HG03378 (cell line): ENCODE measurements at regions not wholly inside any gene's neighbourhood (a gene's known extent, or its start where the extent isn't known, plus 50 kb on each side); places are given as distances from the start of the nearest gene placed in this dataset.
"Not testable (repeated sequence)": the region's sequence is repeated elsewhere in the genome, so short reads cannot be mapped to it uniquely, and the experiment has no call there.

ENCODE experiments used
- ATAC-seq: cut with Tn5 transposase; IDR thresholded peaks from one replicate; pipeline ENCODE4 v1.9.1; 2021; ENCODE audit warnings: mild to moderate bottlenecking, moderate library complexity; ENCODE audit not compliant: unreplicated experiment

DNA sequence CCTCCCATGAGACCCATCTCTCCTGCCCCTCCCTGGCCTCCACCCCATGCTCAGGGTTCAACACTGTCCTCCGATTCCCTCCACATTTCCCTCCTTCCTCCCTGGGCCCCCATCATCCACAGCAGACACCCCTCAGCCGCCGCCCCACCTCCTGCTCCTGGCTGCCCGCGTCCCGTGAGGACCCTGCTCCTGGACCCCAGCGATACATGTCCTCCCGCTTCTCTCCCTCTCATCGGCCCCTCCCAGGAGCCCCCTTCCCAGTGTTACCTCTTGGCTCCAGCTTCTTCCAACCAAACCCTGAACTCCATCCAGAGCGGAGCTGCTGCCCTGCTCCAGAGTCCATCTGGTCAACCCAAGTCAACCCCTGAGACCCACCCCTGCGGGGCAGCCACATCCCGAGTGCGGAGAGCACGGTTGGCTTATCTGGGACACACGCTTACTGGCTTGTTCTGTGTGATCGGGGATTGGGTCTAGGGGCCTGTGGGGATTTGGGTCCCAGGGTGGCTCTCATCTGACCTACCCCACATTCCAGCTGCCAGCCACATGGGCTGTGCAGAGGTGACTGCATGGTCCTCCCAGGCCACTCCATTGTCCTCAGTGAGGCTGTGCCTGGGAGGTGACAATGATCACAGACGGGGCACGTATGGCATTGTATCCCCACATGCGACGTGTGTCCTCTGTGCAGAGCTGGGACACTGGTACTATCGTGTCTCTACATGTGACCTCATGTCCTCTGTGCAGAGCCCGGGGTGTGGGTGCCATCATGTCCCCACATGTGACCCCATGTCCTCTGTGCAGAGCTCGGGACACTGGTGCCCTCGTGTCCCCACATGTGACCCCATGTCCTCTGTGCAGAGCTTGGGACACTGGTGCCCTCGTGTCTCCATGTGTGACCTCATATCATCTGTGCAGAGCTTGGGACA is 333.6 kb downstream of the ADGRD1 start:
- no peak for ATAC-seq

DNA sequence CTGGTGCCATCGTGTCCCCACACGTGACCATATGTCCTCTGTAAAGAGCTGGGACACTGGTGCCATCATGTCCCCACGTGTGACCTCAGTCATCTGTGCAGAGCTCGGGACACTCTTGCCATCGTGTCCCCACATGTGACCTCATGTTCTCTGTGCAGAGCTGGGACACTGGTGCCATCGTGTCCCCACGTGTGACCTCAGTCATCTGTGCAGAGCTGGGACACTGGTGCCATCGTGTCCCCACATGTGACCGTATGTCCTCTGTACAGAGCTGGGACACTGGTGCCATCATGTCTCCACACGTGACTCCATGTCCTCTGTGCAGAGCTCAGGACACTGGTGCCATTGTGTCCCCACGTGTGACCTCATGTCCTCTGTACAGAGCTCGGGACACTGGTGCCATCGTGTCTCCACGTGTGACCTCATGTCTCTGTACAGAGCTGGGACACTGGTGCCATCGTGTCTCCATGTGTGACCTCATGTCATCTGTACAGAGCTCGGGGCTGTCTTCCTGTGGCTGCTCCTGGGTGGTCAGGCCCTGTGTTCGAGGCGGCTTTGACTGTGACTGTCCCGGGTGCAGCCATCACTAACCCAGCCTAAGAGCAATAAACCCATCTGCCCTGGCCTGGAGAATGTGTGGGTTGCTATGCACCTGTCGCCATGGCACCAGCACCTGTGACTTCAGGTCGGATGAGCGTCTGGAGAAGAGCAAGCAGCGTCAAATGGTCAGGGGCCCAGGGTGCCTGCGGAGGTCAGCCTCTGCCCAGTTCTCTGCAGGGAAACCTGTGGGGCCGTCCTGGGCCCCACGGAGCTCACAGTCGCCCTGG is 334.4 kb downstream of the ADGRD1 start:
- ATAC-seq, result no peak

DNA sequence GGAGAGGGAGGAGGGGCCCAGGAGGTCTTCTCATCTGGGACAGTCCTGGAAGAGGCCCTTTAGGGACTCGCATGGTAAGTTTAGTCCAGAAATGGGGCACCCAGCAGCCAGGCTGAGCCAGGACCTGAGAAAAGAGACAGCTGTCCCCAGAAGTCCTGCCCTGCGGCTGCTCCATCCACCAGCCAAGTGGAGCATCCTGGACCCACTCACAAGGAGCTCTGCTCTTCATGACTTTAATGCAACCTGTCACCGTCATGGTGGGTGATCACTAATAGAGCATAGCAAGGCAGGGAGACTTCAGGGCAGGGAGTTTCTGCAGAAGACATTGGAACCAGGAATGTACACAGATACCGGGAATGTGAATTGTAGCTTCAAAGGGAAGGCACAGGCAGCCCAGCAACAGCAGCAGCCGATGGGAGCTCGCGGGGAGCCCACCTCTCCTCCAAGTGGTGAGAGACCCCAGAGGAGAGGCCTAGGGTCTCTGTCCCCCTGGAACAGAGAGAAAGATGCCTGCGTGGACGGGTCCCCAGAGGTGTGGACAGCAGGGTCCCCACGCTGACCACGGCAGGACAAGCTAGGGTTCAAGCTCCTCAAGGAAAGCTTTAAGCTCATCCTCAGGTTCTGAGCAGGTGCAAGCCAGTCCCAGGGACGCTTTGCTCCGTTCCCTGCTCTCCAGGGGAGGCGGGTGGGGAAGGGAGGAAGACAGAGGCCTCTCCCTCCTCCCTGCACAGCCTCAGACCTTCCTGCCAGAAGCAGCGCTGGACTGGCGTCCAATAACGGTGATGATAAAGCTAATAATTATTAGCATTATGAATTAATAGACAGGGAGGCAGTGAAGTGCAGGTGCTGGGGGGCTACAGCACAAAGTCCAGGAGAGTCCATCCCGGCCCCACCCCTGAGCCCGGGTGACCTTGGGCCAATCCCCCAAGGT is 335.3 kb downstream of the ADGRD1 start:
- ATAC-seq, result not testable (repeated sequence)

GRCh38 chr12:131289807-131290206 is 336.1 kb downstream of the ADGRD1 start:
- ATAC-seq, result not testable (repeated sequence)

DNA sequence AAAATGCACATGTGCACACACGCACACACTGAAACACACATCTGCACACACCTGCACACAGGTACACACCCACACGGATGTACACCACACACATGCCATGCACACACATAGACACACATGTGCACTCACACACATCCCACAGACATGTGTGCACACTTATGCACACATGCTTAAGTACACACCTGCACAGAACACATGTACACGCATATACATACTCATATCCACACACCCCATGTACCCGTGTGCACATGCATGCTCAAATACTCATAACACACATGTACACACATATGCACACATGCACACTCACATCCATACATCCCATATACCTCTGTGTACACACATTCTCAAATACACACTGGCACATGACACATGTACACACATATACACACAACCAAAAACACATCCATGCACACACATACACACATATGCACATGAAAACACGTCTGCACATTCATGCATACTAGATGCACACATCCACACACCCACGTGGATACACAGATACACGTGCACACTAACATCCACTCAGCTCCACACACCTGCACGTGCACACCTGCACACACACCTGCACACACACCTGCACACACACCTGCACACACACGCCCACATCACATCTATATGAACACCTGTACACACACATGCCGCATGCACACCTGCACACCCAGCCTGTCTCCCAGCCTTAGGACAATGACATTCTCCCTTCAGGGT is 336.7 kb downstream of the ADGRD1 start:
- no peak for ATAC-seq

GRCh38 chr12:131293071-131294015 is 339.6 kb downstream of the ADGRD1 start:
- not testable (repeated sequence) for ATAC-seq

DNA sequence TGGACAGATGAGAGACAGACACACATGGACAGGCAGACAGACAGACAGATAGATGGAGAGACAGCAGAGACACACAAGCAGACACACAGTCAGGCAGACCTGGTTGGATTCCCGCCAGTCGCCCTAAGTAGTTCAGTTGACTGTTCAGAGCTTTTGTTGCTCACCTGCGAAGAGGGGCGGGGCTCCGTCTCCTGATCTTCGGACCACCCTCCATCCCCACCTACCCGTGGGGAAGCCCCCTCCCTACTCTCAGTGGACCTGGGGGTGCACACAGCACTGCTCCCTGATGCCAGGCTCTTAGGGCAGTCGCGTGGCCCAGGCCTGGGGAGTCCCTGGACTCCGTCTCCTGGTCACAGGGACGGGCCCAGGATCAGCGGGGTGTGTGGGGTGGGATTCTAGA is 341.0 kb downstream of the ADGRD1 start:
- not testable (repeated sequence) for ATAC-seq

DNA sequence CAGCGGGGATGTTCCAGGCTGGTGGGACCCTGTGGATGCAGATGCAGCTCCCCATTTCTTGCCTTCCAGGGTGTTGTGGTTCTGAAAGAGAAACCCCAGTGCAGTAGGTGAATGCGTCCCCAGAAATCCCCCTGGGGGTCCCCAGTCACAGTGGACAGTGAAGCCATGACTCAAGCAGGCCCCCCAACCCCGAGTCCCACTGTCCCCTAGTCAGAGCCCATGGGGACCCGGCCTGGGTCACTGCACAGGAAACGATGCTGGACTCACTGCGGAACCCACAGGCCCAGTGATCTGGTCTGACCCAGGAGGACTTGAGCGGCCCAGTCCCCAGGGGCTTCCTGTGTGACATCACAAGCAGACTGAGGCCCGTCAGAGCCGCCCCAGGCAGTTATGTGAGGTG is 341.4 kb downstream of the ADGRD1 start:
- ATAC-seq, result not testable (repeated sequence)

DNA sequence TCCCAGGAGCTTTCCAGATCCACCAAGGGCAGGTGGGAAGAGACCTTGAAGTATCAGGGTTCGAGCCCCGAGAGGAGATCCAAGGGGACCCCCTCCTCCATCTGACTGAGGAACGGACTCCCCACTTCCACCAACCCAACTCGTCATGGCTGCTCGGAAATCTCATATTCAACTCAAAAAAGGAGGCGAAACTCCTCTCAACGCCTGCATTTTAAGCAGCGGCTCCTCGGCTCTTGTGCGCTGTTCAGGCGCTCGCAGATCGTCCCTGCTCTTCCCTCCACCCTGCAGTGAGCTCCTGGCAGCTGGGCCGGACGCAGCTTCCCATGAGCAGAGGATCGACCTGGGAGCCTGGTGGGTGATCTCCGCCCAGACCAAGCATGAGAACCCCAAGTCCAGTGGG is 341.9 kb downstream of the ADGRD1 start:
- not testable (repeated sequence) for ATAC-seq

DNA sequence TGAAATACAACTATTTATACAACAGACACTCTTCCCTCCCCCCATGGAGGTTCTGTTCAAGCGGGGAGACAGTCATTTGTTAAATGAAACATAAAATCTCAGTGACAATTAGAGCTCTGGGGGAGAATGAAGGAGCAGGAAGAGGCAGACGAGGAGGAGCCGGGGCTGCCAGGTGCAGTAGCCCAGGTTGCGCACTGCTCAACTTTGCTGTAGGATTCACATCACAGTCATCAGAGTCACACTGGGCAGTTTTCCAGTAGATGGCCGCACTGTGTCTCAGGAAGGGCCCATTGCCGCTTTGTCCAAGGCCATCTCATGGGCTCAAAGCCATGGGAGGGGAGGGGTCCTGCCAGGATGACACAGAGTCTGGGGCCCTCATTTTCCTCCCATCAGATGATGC is 342.4 kb downstream of the ADGRD1 start:
- ATAC-seq, result not testable (repeated sequence)

GRCh38 chr12:131296651-131297050 is 342.9 kb downstream of the ADGRD1 start:
- ATAC-seq, result not testable (repeated sequence)

GRCh38 chr12:131298526-131299369 is 345.0 kb downstream of the ADGRD1 start:
- not testable (repeated sequence) for ATAC-seq

- ATAC-seq, result not testable (repeated sequence)
Measured at GRCh38 chr12:131299370-131299701, 345.6 kb downstream of the ADGRD1 start.

- not testable (repeated sequence) for ATAC-seq
Measured at GRCh38 chr12:131303576-131303975, 349.9 kb downstream of the ADGRD1 start.

DNA sequence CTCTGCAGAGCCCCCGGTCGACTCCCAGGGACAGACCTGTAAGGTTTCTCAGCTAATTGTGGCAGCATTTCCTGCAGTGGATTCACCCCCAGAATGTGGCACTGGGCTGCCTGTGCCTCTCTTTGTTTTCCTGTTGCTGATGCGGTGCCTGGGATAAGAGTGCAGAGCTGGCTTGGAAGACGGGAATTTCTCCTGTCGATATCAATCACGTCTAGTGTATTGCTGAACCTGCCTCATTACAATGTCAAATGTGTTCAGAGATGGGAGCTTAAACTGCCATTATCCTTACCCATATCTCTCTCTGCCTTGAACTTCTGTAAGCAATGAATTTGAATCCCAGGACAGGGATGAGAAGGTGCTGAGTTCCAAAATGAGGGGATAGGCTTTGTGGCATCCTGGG is 350.9 kb downstream of the ADGRD1 start:
- not testable (repeated sequence) for ATAC-seq

GRCh38 chr12:131309700-131310099 is 356.0 kb downstream of the ADGRD1 start:
- ATAC-seq, result no peak

DNA sequence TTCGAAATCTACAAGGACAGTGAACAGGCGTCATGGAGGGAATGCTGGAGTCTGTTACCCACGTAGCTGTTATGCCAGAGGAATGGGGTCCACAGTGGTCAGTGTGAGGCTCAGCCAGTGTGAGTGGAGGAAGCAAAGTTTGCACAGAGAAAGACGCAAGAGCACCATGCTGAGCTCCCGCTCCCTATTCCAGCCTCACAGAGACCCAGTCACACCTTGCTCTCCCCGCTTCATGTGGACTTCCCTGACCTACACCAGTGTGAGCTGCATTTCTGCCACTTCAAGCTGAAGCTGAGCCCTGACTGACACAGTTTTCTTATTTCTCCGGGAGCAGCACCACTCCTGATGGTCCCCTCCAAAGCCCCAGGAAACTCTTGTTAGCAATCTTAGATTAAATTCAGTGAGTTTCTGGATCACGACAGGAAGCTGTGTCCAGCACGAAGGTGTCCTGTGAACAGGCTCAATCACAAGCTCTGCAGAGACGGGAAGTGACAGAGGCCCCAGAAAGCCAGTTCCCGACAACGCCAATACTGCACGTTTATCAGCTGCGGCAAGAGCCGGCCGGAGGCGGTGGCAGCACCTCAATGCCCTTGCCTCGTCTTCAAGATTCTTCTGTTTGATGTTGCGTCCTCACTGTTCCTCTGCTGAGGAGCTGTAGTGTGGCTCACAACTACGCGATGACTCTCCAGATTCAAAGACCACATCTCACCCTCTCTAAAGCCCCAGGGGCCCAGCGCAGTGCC is 356.7 kb downstream of the ADGRD1 start:
- ATAC-seq, result not testable (repeated sequence)
